Neural cell (in vitro differentiated cells): ENCODE measurements at regions not wholly inside any gene's neighbourhood (a gene's known extent, or its start where the extent isn't known, plus 50 kb on each side); places are given as distances from the start of the nearest gene placed in this dataset.

Source experiments
- H2AFZ ChIP-seq: fragments of 200-600, 300-800 bp; sonication (generic), shearing (Covaris generic); 2 replicates; pipeline ENCODE4 v1.6.0; 2014; ENCODE audit warnings: low read depth, mild to moderate bottlenecking, antibody characterized with exemption, low read length, moderate library complexity
- H3F3A ChIP-seq: fragments of 200-600 bp; shearing (Covaris generic); 2 replicates; pipeline ENCODE4 v1.6.1; 2016; ENCODE audit warnings: mild to moderate bottlenecking, moderate library complexity, mixed read lengths, antibody characterized with exemption, low read length; ENCODE audit not compliant: insufficient read depth, poor library complexity, severe bottlenecking
- H3K27ac ChIP-seq: fragments of 200-600, 300-800 bp; sonication (generic), shearing (Covaris generic); 2 replicates; pipeline ENCODE4 v1.5.1; 2014; ENCODE audit warnings: mild to moderate bottlenecking, low read length, moderate library complexity
- H3K27me3 ChIP-seq: fragments of 300-800, 200-600 bp; sonication (generic), shearing (Covaris generic); 2 replicates; pipeline ENCODE4 v1.6.0; 2014; ENCODE audit warnings: mild to moderate bottlenecking, low read depth, low read length, moderate library complexity; ENCODE audit not compliant: insufficient read depth
- H3K36me3 ChIP-seq: fragments of 300-800, 200-600 bp; sonication (generic), shearing (Covaris generic); 2 replicates; pipeline ENCODE4 v1.5.1; 2014; ENCODE audit warnings: mild to moderate bottlenecking, antibody characterized with exemption, low read length, moderate library complexity; ENCODE audit not compliant: insufficient read depth
- H3K4me2 ChIP-seq: fragments of 300-800, 200-600 bp; sonication (generic), shearing (Covaris generic); 2 replicates; pipeline ENCODE4 v1.6.0; 2014; ENCODE audit warnings: mild to moderate bottlenecking, low read length
- H3K4me3 ChIP-seq: fragments of 300-800, 200-600 bp; sonication (generic), shearing (Covaris generic); 2 replicates; pipeline ENCODE4 v1.5.1; 2014; ENCODE audit warnings: mild to moderate bottlenecking, low read length, moderate library complexity
- H3K79me2 ChIP-seq: fragments of 200-600 bp; shearing (Covaris generic); replicated peaks from 2 replicates; pipeline ENCODE4 v1.6.0; 2014; ENCODE audit warnings: mild to moderate bottlenecking, low read length, moderate library complexity; ENCODE audit not compliant: insufficient read depth
- H3K9ac ChIP-seq: fragments of 300-800, 200-600 bp; sonication (generic), shearing (Covaris generic); 2 replicates; pipeline ENCODE4 v1.6.1; 2016; ENCODE audit warnings: mild to moderate bottlenecking, low read length, mixed read lengths
- H3K9me2 ChIP-seq: fragments of 200-600 bp; shearing (Covaris generic); 2 replicates; pipeline ENCODE4 v1.6.1; 2016; ENCODE audit warnings: mild to moderate bottlenecking, low read length, mixed read lengths; ENCODE audit not compliant: insufficient read depth
- H3K9me3 ChIP-seq: fragments of 200-600, 300-800 bp; sonication (generic), shearing (Covaris generic); 2 replicates; pipeline ENCODE4 v1.6.1; 2016; ENCODE audit warnings: mild to moderate bottlenecking, mixed run types, low read length, moderate library complexity, mixed read lengths
- H4K20me1 ChIP-seq: fragments of 200-600 bp; shearing (Covaris generic); 2 replicates; pipeline ENCODE4 v1.6.1; 2016; ENCODE audit warnings: mild to moderate bottlenecking, mixed run types; ENCODE audit not compliant: insufficient read depth
- CTCF ChIP-seq: fragments of 450-650 bp; IDR thresholded peaks from 2 replicates; pipeline ENCODE4 v1.5.1; 2014; ENCODE audit warnings: antibody characterized with exemption, mild to moderate bottlenecking, moderate library complexity; ENCODE audit not compliant: poor library complexity, severe bottlenecking
- EP300 ChIP-seq: fragments of 450-650 bp; conservative IDR thresholded peaks from 2 replicates; pipeline ENCODE4 v1.6.1; 2014; ENCODE audit warnings: antibody characterized with exemption, mild to moderate bottlenecking, moderate library complexity; ENCODE audit not compliant: poor library complexity, severe bottlenecking
- EZH2 ChIP-seq: fragments of 200-600, 300-800 bp; shearing (Covaris generic), sonication (generic); IDR thresholded peaks from 2 replicates; pipeline ENCODE4 v1.6.1; 2014; ENCODE audit warnings: antibody characterized with exemption, low read length, borderline replicate concordance, mild to moderate bottlenecking; ENCODE audit not compliant: insufficient read depth, poor library complexity, severe bottlenecking
- MXI1 ChIP-seq: fragments of 450-650 bp; conservative IDR thresholded peaks from 2 replicates; pipeline ENCODE4 v1.6.1; 2014; ENCODE audit warnings: antibody characterized with exemption, mild to moderate bottlenecking; ENCODE audit not compliant: poor library complexity, severe bottlenecking
- POLR2AphosphoS5 ChIP-seq: IDR thresholded peaks from 2 replicates; pipeline ENCODE4 v1.6.1; 2012
- RAD21 ChIP-seq: fragments of 450-650 bp; conservative IDR thresholded peaks from 2 replicates; pipeline ENCODE4 v1.6.1; 2014; ENCODE audit warnings: antibody characterized with exemption, mild to moderate bottlenecking, moderate library complexity
- REST ChIP-seq: IDR thresholded peaks from 2 replicates; pipeline ENCODE4 v1.6.1; 2012; ENCODE audit warnings: borderline replicate concordance
- SMC3 ChIP-seq: fragments of 450-650 bp; conservative IDR thresholded peaks from 2 replicates; pipeline ENCODE4 v1.6.1; 2014; ENCODE audit warnings: antibody characterized with exemption, mild to moderate bottlenecking, moderate library complexity; ENCODE audit not compliant: poor library complexity
- TAF1 ChIP-seq: IDR thresholded peaks from 2 replicates; pipeline ENCODE4 v1.6.1; 2012; ENCODE audit warnings: low read depth

- TF ChIP-seq EZH2 (no peak), MXI1 (no peak)
These were observed 209.9 kb upstream of the VLDLR start (continued) for GRCh38 chr9:2411459-2412215.

- no peaks in the 10 kb centered on the region for H3F3A ChIP-seq
- no peaks in the 10 kb centered on the region for H3K36me3 ChIP-seq
- TF ChIP-seq EP300, result no peak
- no peak for TF ChIP-seq CTCF
- no peak for TF ChIP-seq SMC3
These were observed 208.3 kb upstream of the VLDLR start for GRCh38 chr9:2413160-2413805.

GRCh38 chr9:2414465-2414864, 207.1 kb upstream of the VLDLR start:
- no peak for TF ChIP-seq MXI1
- no peak for TF ChIP-seq EZH2
- TF ChIP-seq SMC3, result no peak
- TF ChIP-seq RAD21, result no peak
- TF ChIP-seq EP300, result no peak
- no peak for TF ChIP-seq POLR2AphosphoS5
- no peak for TF ChIP-seq TAF1
- no peak for TF ChIP-seq CTCF
- no peak for TF ChIP-seq REST
- Histone ChIP-seq H4K20me1 (no peaks in the 10 kb centered on the region), H3K9ac (no peak overlapping the region), H3K9me2 (no peaks in the 10 kb centered on the region), H3F3A (no peaks in the 10 kb centered on the region), H3K4me3 (no peak overlapping the region), H3K9me3 (no peaks in the 10 kb centered on the region), H3K79me2 (no peaks in the 10 kb centered on the region), H3K36me3 (no peaks in the 10 kb centered on the region), H3K27me3 (no peaks in the 10 kb centered on the region), H3K27ac (no peak overlapping the region), H2AFZ (no peak overlapping the region), H3K4me2 (no peak overlapping the region)

More at GRCh38 chr9:2413160-2413805, 208.3 kb upstream of the VLDLR start:
- Histone ChIP-seq H3K9me3 (no peaks in the 10 kb centered on the region), H2AFZ (no peak overlapping the region), H3K4me2 (no peak overlapping the region), H3K79me2 (no peaks in the 10 kb centered on the region), H3K27me3 (no peaks in the 10 kb centered on the region), H4K20me1 (no peaks in the 10 kb centered on the region), H3K27ac (no peak overlapping the region), H3K9ac (no peak overlapping the region), H3K9me2 (no peaks in the 10 kb centered on the region), H3K4me3 (no peak overlapping the region)
